ENCODE measurements at regions not wholly inside any gene's neighbourhood (a gene's known extent, or its start where the extent isn't known, plus 50 kb on each side); places are given as distances from the start of the nearest gene placed in this dataset.

DNA sequence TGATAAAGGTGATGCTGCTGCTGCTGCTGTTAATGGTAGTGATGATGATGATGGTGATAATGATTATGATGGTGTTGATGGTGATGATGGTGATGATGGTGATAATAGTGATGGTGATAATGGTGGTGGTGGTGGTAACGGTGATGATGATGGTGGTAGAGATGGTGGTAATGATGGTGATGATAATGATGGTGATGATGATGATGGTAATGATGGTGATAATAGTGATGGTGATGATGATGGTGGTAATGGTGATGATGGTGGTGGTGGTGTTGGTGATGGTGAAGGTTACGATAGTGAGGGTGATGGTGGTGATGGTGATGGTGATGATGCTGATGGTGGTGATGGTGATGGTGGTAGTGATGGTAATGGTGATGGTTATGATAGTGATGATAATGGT, 132.3 kb downstream of the TFAP2C start:
- CTCF ChIA-PET: no interaction called here
- POLR2A ChIA-PET: no interaction called here
- Mint-ChIP-seq H3K4me1 (ENCODE audit: low read depth) (no peaks in the 10 kb centered on the region), H3K27ac (no peak overlapping the region), H3K9me3 (ENCODE audit: insufficient read depth) (no peaks in the 10 kb centered on the region), H3K36me3 (ENCODE audit: low read depth) (no peaks in the 10 kb centered on the region), H3K4me3 (no peak overlapping the region), H3K27me3 (ENCODE audit: low read depth) (no peaks in the 10 kb centered on the region)
- ATAC-seq: no peak
- DNase-seq: no peak

DNA sequence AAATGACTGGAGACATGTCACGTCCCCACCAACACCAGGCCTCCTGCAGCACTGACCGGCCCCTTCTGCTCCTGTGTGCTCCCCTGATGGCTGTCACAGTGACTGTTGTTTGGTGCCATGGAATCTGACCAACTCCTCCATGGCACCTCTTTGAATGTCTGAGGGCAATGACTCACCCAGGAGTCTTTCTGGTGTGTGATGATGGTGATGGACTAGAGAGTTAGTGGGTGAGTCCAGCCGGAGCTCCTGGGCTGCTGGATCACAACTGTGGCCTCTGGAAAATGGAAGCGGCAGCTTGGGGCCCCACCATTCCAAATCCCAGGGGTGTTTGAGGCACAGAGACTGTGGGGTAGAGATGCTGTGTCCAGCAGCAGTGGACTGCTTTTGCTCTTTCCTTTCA, 133.3 kb downstream of the TFAP2C start:
- Mint-ChIP-seq H3K36me3 (ENCODE audit: low read depth) (no peaks in the 10 kb centered on the region), H3K4me3 (no peak overlapping the region), H3K27me3 (ENCODE audit: low read depth) (no peaks in the 10 kb centered on the region), H3K4me1 (ENCODE audit: low read depth) (no peaks in the 10 kb centered on the region), H3K27ac (no peak overlapping the region), H3K9me3 (ENCODE audit: insufficient read depth) (no peaks in the 10 kb centered on the region)
- ATAC-seq (no peak), DNase-seq (no peak)
- ChIA-PET CTCF (no interaction called here), POLR2A (no interaction called here)

DNA sequence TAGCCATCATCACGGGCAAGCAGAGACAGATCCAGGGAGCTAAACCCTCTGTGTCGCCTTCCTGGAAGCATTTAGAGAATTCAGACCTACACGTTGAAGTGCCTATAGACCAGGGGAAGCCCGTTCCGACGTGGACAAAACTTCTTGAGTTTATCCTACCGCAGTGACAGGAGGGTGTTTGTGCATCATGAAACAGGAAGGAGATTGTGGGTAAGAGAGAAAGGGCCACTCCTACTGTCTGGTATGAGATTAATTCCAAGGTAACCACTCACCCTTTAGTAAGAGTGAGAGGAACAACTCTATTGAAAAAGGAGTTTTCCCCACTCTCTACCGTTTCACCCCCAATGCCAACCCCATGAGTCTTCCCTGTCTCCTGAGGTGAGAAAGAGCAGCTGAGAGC, 133.7 kb downstream of the TFAP2C start:
- H3K9me3 Mint-ChIP-seq (ENCODE audit: insufficient read depth): no peaks in the 10 kb centered on the region
- DNase-seq (no peak), ATAC-seq (no peak)
- no peaks in the 10 kb centered on the region for H3K36me3 Mint-ChIP-seq (ENCODE audit: low read depth)
- no peak overlapping the region for H3K27ac Mint-ChIP-seq
- no peaks in the 10 kb centered on the region for H3K27me3 Mint-ChIP-seq (ENCODE audit: low read depth)
- H3K4me3 Mint-ChIP-seq: no peak overlapping the region
- H3K4me1 Mint-ChIP-seq (ENCODE audit: low read depth): no peaks in the 10 kb centered on the region
- CTCF ChIA-PET: no interaction called here
- POLR2A ChIA-PET: no interaction called here

DNA sequence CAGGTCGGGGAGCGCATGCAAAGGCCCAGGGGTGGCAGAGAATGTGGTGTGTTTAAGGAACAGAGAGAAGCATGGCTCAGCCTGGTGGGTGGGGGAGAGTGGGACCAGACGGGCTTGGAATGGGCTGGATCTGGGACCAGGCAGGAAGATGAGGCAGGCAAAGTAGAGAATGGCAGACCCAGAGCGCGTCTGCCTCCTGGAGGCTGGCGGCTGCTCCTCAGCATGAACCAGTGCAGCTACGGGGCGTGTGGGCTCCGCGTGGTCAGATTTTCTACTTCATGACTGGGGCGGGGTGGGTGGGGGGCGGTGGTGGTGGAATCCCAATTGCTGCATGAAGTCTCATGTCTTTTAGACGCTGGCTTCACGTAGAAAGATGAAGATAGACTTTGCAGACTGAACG, 135.6 kb downstream of the TFAP2C start:
- H3K4me1 Mint-ChIP-seq (ENCODE audit: low read depth): no peaks in the 10 kb centered on the region
- no peak overlapping the region for H3K4me3 Mint-ChIP-seq
- DNase-seq (no peak), ATAC-seq (no peak)
- CTCF ChIA-PET: no interaction called here
- H3K27ac Mint-ChIP-seq: no peak overlapping the region
- no peaks in the 10 kb centered on the region for H3K27me3 Mint-ChIP-seq (ENCODE audit: low read depth)
- H3K9me3 Mint-ChIP-seq (ENCODE audit: insufficient read depth): no peaks in the 10 kb centered on the region
- H3K36me3 Mint-ChIP-seq (ENCODE audit: low read depth): no peaks in the 10 kb centered on the region
- POLR2A ChIA-PET: no interaction called here

DNA sequence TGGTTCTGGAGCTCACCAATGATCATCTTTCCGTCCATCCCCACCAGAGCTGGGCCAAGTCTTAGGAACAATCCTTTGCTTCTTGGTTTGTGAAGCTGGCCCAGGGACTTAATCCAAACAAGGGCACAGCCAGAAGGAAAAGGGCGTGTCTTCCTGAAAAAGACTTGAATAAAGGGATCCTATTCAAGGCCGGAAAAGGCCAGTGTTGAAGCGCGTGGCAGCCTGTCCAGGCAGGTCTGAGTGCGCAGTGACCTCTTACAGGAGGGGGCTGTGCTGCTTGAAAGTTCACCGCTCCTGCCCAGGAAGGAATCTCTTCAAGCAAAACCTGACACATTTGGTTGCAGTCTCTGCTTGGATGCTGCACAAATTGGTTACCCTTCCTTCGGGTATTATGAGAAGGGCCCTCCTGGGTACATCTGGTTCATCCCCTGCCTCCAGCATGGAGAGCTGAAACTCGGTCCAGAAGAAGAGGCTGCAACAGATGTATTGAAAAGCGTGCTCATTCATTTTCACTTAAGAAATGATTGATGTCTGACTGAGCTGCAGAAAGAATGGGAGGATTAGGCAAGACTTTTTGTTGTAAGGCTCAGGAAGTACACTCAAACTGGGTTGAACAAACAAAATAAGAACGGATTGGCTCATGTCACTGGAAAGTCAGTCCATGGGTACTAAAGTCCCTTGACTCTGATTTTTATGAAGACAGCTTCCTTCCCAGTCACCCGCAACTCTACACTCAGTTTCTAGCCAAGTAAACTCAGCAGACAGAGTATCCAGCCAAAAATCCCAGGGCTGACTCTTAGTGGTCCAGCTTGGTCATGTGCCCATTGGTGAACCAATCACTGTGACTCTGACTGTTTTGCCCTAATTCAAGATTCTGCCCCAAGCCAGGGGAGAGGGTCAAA, 136.3 kb downstream of the TFAP2C start:
- H3K27me3 Mint-ChIP-seq (ENCODE audit: low read depth): no peaks in the 10 kb centered on the region
- H3K27ac Mint-ChIP-seq: no peak overlapping the region
- H3K4me3 Mint-ChIP-seq: no peak overlapping the region
- POLR2A ChIA-PET: no interaction called here
- H3K36me3 Mint-ChIP-seq (ENCODE audit: low read depth): no peaks in the 10 kb centered on the region
- CTCF ChIA-PET: no interaction called here
- ATAC-seq (no peak), DNase-seq (no peak)
- H3K4me1 Mint-ChIP-seq (ENCODE audit: low read depth): no peaks in the 10 kb centered on the region
- no peaks in the 10 kb centered on the region for H3K9me3 Mint-ChIP-seq (ENCODE audit: insufficient read depth)

DNA sequence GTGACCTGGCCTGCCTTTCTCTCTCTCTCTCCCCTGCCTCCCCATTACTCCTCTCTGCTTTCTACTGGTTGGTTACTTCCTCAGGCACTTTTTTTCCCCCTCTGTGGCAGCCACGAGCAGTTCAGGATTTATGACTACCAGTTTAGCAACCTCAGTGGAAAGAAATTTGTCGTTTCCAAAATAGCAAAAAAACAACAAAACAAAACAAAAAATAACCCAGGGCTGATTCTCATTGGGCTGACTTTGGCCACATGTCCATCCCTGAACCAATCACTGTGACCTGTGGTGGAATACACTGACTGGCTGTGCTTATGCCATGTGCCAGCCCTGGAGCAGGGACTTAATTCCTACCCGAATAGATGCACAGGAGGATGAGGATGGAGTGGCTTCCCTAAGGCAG, 137.4 kb downstream of the TFAP2C start:
- Mint-ChIP-seq H3K36me3 (ENCODE audit: low read depth) (no peaks in the 10 kb centered on the region), H3K4me3 (no peak overlapping the region), H3K27me3 (ENCODE audit: low read depth) (no peaks in the 10 kb centered on the region), H3K4me1 (ENCODE audit: low read depth) (no peaks in the 10 kb centered on the region), H3K9me3 (ENCODE audit: insufficient read depth) (no peaks in the 10 kb centered on the region), H3K27ac (no peak overlapping the region)
- DNase-seq (no peak), ATAC-seq (no peak)
- POLR2A ChIA-PET: no interaction called here
- CTCF ChIA-PET: no interaction called here

DNA sequence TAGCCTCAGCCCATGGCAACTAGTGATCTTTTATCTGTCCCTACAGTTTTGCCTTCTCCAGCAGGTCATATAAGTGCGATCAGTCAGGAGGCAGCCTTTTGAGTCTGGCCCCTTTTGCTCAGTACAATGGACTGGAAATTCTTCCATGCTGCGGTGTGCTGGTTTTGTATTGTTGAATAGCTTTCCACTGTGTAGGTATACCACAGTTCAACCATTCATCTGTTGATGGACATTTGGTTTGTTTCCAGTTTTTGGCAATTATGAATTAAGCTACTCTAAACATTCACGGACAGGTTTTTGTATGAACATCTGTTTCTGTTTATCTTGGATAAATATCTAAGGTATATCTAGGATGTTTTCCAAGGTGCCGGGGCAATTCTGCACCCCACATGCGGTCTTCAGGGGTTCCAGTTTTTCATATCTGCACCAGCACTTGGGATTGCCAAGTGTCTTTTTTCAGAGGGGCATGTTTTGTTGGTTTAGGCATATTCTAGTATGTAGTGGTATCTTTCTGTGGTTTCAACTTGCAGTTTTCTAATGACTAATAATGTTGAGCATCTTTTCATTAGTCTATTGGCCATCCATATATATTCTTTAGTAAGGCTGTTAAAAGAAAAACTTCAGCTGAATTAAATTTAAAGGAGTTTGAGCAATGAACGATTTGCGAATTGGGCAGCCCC, 141.0 kb downstream of the TFAP2C start:
- Mint-ChIP-seq H3K27ac (no peak overlapping the region), H3K36me3 (ENCODE audit: low read depth) (no peaks in the 10 kb centered on the region), H3K4me3 (no peak overlapping the region), H3K4me1 (ENCODE audit: low read depth) (no peaks in the 10 kb centered on the region), H3K27me3 (ENCODE audit: low read depth) (no peaks in the 10 kb centered on the region), H3K9me3 (ENCODE audit: insufficient read depth) (no peaks in the 10 kb centered on the region)
- CTCF ChIA-PET: no interaction called here
- ATAC-seq (no peak), DNase-seq (no peak)
- POLR2A ChIA-PET: no interaction called here

DNA sequence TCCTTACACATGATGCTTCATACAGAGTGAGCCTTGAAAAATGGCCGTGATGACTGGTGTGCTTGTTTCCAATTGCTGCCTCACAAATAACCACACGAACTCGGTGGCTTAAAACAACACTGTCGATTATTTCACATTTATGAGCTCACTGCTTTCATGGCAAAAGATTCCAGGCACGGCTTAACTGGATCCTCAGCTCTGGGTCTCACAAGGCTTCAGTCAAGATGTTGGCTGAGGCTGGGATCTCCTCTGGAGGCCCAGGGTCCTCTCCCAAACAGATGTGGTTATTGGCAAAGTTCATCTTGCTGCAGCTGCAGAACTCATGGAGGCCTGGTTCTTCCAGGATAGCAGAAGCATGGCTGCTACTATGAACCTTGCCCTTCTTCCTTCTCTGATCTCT, 144.6 kb downstream of the TFAP2C start:
- ATAC-seq: no peak
- Mint-ChIP-seq H3K9me3 (ENCODE audit: insufficient read depth) (no peaks in the 10 kb centered on the region), H3K27ac (no peak overlapping the region), H3K36me3 (ENCODE audit: low read depth) (no peaks in the 10 kb centered on the region), H3K27me3 (ENCODE audit: low read depth) (no peaks in the 10 kb centered on the region), H3K4me3 (no peak overlapping the region), H3K4me1 (ENCODE audit: low read depth) (peaks cover 4% of the 10 kb centered on the region)
- CTCF ChIA-PET: no interaction called here
- POLR2A ChIA-PET: no interaction called here
- DNase-seq: no peak

DNA sequence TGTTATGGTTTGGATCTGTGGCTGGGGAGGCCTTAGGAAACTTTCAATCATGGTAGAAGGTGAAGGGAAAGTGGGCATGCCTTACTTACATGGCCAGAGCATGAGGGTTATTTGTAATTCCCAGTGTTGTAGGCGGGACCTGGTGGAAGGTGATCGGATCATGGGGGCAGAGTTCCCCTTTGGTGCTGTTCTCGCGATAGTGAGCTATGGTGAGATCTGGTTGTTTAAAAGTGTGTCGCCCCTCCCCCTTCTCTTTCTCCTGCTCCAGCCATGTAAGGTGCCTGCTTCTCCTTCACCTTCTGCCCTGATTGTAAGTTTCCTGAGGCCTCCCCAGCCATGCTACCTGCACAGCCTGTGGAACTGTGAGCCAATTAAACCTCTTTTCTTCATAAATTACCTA, 145.8 kb downstream of the TFAP2C start:
- ChIA-PET POLR2A (no interaction called here), CTCF (no interaction called here)
- DNase-seq (no peak), ATAC-seq (no peak)
- Mint-ChIP-seq H3K9me3 (ENCODE audit: insufficient read depth) (no peaks in the 10 kb centered on the region), H3K4me1 (ENCODE audit: low read depth) (peaks cover 11% of the 10 kb centered on the region), H3K4me3 (no peak overlapping the region), H3K27ac (no peak overlapping the region), H3K36me3 (ENCODE audit: low read depth) (no peaks in the 10 kb centered on the region), H3K27me3 (ENCODE audit: low read depth) (no peaks in the 10 kb centered on the region)

DNA sequence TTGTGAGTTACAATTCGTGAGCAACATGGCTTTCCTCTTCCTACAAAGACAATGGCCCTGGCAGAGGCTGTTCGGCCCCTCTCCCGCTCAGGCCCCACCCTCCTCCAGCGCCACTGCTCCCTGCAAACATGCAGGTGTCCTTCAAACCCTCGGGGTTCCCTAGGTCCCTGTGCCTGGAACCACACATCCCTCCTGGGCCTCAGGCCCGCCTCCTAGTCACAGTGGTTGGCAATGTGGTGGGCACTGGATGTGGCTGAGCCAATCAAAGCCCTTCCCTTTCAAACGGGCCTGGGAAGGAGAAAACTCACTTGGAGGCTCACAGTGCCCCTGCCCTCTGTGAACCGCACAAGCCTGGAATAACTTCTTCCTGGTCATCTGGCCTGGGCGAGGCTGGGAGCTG, 147.2 kb downstream of the TFAP2C start:
- Mint-ChIP-seq H3K4me1 (ENCODE audit: low read depth) (peaks cover 11% of the 10 kb centered on the region), H3K4me3 (no peak overlapping the region), H3K27ac (no peak overlapping the region), H3K9me3 (ENCODE audit: insufficient read depth) (no peaks in the 10 kb centered on the region), H3K36me3 (ENCODE audit: low read depth) (no peaks in the 10 kb centered on the region), H3K27me3 (ENCODE audit: low read depth) (no peaks in the 10 kb centered on the region)
- POLR2A ChIA-PET: no interaction called here
- ATAC-seq (no peak), DNase-seq (no peak)
- CTCF ChIA-PET: no interaction called here

DNA sequence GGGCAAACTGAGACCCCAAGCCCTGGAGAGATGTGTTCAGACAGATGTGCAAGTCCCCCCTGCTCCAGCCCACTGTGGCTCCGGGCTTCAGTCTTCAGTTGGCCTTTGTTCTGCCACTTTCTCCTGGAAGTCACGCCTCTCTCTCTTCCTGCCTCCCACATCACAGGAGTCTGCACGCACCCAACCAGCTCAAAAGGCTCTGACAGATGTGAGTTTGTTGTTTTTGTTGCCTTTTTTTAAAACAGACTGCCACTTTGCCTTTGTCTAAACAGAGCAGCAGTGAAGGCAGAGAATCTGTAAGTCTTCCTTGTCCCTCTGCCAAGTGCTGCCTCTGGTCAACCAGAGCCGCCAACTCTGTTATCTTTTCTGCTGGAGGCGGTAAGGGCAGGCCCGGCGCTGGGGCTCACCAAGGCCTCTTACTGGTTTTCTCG, 149.7 kb downstream of the TFAP2C start:
- Mint-ChIP-seq H3K4me1 (ENCODE audit: low read depth) (peaks cover 11% of the 10 kb centered on the region), H3K27me3 (ENCODE audit: low read depth) (peaks cover 2% of the 10 kb centered on the region), H3K36me3 (ENCODE audit: low read depth) (no peaks in the 10 kb centered on the region), H3K27ac (peak overlapping the region; percentile 54), H3K9me3 (ENCODE audit: insufficient read depth) (no peaks in the 10 kb centered on the region), H3K4me3 (peak overlapping the region; percentile 13)
- CTCF ChIA-PET: no interaction called here
- DNase-seq (peak; percentile 28), ATAC-seq (peak; percentile 64)
- POLR2A ChIA-PET: no interaction called here

DNA sequence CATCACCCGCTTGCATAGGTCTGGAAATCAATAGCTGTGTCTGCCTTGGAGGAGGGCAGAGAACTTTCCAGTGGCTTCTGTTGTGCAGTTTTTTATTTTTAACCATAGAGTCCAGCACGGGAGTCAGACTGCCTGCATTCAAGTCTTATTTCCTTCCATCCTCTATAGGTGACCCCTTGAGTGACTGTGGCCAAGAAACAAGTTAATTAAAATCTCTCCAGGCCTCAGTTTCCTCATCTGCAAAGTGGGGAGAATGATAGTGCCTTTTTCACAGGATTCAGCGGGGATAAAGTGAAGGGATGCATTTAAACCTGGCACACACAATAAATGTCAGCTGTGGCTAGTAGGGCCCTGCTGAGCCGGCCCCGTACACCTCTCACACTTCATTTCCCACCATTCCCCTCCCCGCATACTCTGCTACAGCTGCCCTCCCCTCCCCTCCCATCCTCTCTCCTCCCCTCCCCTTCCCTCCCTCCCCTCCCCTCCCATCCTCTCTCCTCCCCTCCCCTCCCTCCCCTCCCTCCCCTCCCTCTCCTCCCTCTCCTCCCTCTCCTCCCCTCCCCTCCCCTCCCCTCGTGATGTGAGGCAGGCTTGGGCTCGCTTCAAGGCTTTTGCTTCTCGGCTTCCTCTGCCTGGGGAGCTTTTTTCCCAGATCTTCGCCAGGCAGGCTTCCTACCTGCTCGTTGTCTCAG, 150.5 kb downstream of the TFAP2C start:
- ChIA-PET POLR2A (no interaction called here), CTCF (no interaction called here)
- H3K27me3 Mint-ChIP-seq (ENCODE audit: low read depth): peaks cover 2% of the 10 kb centered on the region
- DNase-seq: no peak
- no peak overlapping the region for H3K4me3 Mint-ChIP-seq
- ATAC-seq: peak; percentile 19
- H3K4me1 Mint-ChIP-seq (ENCODE audit: low read depth): peaks cover 11% of the 10 kb centered on the region
- no peaks in the 10 kb centered on the region for H3K9me3 Mint-ChIP-seq (ENCODE audit: insufficient read depth)
- H3K36me3 Mint-ChIP-seq (ENCODE audit: low read depth): no peaks in the 10 kb centered on the region
- no peak overlapping the region for H3K27ac Mint-ChIP-seq
